Progenitor cell of endocrine pancreas (in vitro differentiated cells): ENCODE measurements at regions not wholly inside any gene's neighbourhood (a gene's known extent, or its start where the extent isn't known, plus 50 kb on each side); places are given as distances from the start of the nearest gene placed in this dataset.

Experiments
- DNase-seq: peaks from one replicate; pipeline ENCODE4 v3.0.0; 2021; ENCODE audit warnings: low spot score; ENCODE audit not compliant: unreplicated experiment
- H3K27ac Mint-ChIP-seq: 2 replicates; pipeline ENCODE4 v1.8.0; 2021; ENCODE audit warnings: mild to moderate bottlenecking, moderate library complexity, mixed read lengths
- H3K27me3 Mint-ChIP-seq: 2 replicates; pipeline ENCODE4 v1.8.0; 2021; ENCODE audit warnings: mixed read lengths
- H3K36me3 Mint-ChIP-seq: 2 replicates; pipeline ENCODE4 v1.8.0; 2022; ENCODE audit warnings: mixed read lengths; ENCODE audit not compliant: insufficient read depth
- H3K4me1 Mint-ChIP-seq: 2 replicates; pipeline ENCODE4 v1.8.0; 2021; ENCODE audit warnings: low read depth, mixed read lengths
- H3K4me3 Mint-ChIP-seq: 2 replicates; pipeline ENCODE4 v1.8.0; 2021; ENCODE audit warnings: low read depth, mild to moderate bottlenecking, moderate library complexity, mixed read lengths
- H3K9me3 Mint-ChIP-seq: 2 replicates; pipeline ENCODE4 v1.8.0; 2021; ENCODE audit warnings: low read depth, mixed read lengths
- CTCF ChIP-seq: fragments of 200-600 bp; sonication (generic); IDR thresholded peaks from one replicate; pipeline ENCODE4 v1.5.0; 2021; ENCODE audit warnings: antibody characterized with exemption, mild to moderate bottlenecking; ENCODE audit not compliant: unreplicated experiment

GRCh38 chr6:153849072-153849779 is 189.8 kb upstream of the OPRM1 start:
- no peak for DNase-seq
- peak overlapping the region; percentile 17 for H3K27ac Mint-ChIP-seq
- H3K36me3 Mint-ChIP-seq, result peaks cover 3% of the 10 kb centered on the region
- peaks cover 23% of the 10 kb centered on the region for H3K4me1 Mint-ChIP-seq
- peaks cover 11% of the 10 kb centered on the region for H3K9me3 Mint-ChIP-seq
- H3K4me3 Mint-ChIP-seq, result no peak overlapping the region
- no peaks in the 10 kb centered on the region for H3K27me3 Mint-ChIP-seq
- no peak for TF ChIP-seq CTCF

DNA sequence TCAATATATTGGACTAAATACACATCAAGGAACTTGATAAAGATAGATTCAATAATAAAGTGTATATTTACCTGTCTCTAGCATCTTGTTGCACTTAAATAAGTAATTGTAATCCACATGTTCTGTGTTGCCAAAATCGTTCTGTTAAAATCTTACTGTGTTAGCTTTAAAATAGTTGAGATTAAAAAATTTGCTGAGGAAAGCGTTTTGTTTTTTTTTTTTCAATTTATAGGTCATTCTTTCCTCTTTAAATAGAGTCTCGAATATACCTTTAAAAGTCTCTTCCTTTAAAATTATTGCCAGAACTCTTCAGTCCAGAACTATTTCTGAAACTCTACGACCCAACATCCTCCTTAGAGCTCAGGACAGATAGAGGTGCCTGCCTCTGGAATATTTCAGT is 195.6 kb upstream of the OPRM1 start:
- no peak for DNase-seq
- Mint-ChIP-seq H3K27me3 (no peaks in the 10 kb centered on the region), H3K4me1 (peaks cover 3% of the 10 kb centered on the region), H3K36me3 (no peaks in the 10 kb centered on the region), H3K27ac (no peak overlapping the region), H3K9me3 (peaks cover 4% of the 10 kb centered on the region), H3K4me3 (no peak overlapping the region)
- TF ChIP-seq CTCF, result no peak

DNA sequence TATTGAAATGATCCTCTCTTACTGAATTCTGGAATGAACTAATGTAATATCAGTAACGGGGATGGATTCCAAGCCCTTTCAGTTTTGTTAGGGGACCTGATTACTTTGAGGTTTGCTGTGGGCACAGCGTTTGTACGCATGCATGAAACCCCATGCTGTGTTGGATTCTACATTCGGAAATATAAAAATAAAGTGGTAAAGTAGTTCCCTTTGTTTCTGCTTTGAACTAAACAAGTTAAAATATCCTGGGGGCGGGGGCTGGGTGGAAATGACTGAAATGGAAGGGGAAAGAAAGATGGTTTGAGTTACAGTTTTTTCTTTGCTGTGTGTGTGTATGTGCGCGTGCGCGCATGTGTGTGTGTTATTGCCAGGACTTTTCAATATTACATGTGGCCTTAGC is 196.5 kb upstream of the OPRM1 start:
- Mint-ChIP-seq H3K9me3 (peaks cover 4% of the 10 kb centered on the region), H3K4me3 (no peak overlapping the region), H3K36me3 (no peaks in the 10 kb centered on the region), H3K27ac (no peak overlapping the region), H3K4me1 (peaks cover 7% of the 10 kb centered on the region), H3K27me3 (no peaks in the 10 kb centered on the region)
- no peak for DNase-seq
- TF ChIP-seq CTCF, result no peak

DNA sequence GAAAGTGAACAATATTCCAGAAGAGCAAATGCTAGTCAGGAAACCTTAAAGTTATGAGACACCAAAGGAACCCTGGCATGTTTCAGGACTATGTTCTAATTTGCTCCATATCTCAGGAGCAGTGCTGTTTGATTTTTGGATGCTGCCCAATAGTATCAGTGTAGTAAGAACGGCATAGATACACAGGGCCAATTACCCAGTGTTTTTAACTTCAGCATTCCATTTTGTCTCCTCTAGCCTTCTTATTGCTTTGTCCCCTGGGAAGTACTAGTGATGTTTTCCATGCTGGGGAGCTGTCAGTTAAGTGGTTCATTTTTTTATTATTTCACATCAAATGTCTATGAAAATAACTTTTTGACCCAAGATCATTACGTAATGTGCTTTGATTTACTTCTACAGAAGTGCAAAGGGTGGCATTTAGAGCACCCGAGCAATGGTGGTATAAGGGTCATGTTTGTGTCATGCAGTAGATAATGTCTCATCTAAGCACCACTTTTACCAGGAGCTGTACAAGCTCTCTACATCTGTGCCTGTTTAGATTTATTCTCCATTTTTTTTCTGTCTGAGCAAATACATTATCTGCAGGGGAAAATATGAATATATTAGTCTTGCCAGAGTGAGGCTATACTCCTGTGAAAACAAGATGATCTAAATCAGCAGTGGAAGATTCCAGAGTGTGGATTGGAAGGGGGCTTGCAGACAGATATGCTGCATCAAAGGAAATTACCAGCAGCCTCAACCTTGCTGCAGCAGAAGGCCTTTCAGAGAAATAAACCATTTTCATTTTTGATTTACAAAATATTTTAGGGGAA is 198.8 kb upstream of the OPRM1 start:
- no peak for DNase-seq
- Mint-ChIP-seq H3K4me1 (peaks cover 9% of the 10 kb centered on the region), H3K4me3 (no peak overlapping the region), H3K36me3 (no peaks in the 10 kb centered on the region), H3K27ac (no peak overlapping the region), H3K9me3 (peaks cover 4% of the 10 kb centered on the region), H3K27me3 (no peaks in the 10 kb centered on the region)
- TF ChIP-seq CTCF, result no peak

DNA sequence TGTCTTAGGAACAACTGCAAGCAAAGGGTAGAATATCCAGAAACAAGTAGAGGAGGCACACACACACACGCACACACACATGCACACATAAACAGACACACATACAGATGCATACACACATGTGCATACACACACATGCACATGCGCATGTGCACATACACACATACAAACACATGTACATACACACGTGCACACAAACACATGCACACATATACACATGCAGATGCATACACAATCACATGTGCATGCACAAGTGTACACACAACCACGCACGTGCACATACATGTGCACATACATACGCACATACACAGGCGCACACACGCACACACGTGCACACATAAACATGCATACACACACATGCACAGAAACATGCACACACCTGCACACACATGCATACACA is 206.5 kb upstream of the OPRM1 start:
- no peak overlapping the region for H3K27ac Mint-ChIP-seq
- H3K9me3 Mint-ChIP-seq, result peaks cover 4% of the 10 kb centered on the region
- H3K27me3 Mint-ChIP-seq, result no peaks in the 10 kb centered on the region
- H3K4me1 Mint-ChIP-seq, result peaks cover 10% of the 10 kb centered on the region
- H3K36me3 Mint-ChIP-seq, result no peaks in the 10 kb centered on the region
- no peak overlapping the region for H3K4me3 Mint-ChIP-seq
- TF ChIP-seq CTCF, result no peak
- DNase-seq, result no peak
